ENCODE measurements at regions not wholly inside any gene's neighbourhood (a gene's known extent, or its start where the extent isn't known, plus 50 kb on each side); places are given as distances from the start of the nearest gene placed in this dataset.

DNA sequence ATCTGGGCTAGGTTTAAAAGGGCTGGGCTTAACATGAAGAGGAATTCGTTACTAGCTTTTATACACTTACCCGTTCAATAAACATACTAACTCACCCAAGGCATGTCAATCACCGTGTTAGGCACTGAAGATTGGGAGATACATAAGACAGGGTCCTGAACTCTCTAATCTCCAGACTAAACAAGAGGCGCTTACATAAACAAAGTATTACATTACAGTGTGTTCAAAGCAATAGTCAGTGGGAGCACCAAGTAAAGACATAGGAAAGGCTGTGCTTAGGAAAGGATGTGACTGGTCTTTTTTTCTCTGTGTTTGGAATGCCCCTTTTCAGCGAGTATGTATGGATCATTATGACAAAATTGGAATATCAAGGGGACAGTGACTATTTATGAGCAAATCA is 203.6 kb upstream of the ADRA1B start:
- TF ChIP-seq, protein P1, sequence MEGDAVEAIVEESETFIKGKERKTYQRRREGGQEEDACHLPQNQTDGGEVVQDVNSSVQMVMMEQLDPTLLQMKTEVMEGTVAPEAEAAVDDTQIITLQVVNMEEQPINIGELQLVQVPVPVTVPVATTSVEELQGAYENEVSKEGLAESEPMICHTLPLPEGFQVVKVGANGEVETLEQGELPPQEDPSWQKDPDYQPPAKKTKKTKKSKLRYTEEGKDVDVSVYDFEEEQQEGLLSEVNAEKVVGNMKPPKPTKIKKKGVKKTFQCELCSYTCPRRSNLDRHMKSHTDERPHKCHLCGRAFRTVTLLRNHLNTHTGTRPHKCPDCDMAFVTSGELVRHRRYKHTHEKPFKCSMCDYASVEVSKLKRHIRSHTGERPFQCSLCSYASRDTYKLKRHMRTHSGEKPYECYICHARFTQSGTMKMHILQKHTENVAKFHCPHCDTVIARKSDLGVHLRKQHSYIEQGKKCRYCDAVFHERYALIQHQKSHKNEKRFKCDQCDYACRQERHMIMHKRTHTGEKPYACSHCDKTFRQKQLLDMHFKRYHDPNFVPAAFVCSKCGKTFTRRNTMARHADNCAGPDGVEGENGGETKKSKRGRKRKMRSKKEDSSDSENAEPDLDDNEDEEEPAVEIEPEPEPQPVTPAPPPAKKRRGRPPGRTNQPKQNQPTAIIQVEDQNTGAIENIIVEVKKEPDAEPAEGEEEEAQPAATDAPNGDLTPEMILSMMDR (IDR thresholded peaks at IDR 0.05; ENCODE audit: extremely low read depth in 1 of 2, insufficient read depth in 1 of 2, low read depth in 1 of 2, low read length in 2 of 2): no peak
- TF ChIP-seq POLR2A (IDR thresholded peaks at IDR 0.05; ENCODE audit: low read depth, low read length): no peak
- TF ChIP-seq, protein P2, sequence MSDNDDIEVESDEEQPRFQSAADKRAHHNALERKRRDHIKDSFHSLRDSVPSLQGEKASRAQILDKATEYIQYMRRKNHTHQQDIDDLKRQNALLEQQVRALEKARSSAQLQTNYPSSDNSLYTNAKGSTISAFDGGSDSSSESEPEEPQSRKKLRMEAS (IDR thresholded peaks at IDR 0.05; ENCODE audit: insufficient read depth, insufficient read length): no peak
- no peak for TF ChIP-seq EZH2 (IDR thresholded peaks at IDR 0.05; ENCODE audit: borderline replicate concordance, low read depth, low read length, severe bottlenecking)
- no peak for TF ChIP-seq POLR2AphosphoS5 (IDR thresholded peaks at IDR 0.05; ENCODE audit: insufficient read depth, low read depth, low read length)
- no peak for TF ChIP-seq JUN (IDR thresholded peaks at IDR 0.05; ENCODE audit: borderline replicate concordance, insufficient read depth, insufficient read length, low read depth)
